Motor neuron (in vitro differentiated cells): ENCODE measurements at regions not wholly inside any gene's neighbourhood (a gene's known extent, or its start where the extent isn't known, plus 50 kb on each side); places are given as distances from the start of the nearest gene placed in this dataset.

Experiments
- ATAC-seq, 8 experiments: fragments of 200-7000 bp; cut with Tn5 transposase; replicated peaks in 6 of 8; 2 replicates each; pipeline ENCODE4 v1.8.0; 2021; ENCODE audit warnings: mild to moderate bottlenecking in 8 of 8, moderate library complexity in 8 of 8
- H3K27ac ChIP-seq, 2 donors: fragments of 250-450 bp; sonication (Bioruptor Pico); 2 replicates each; pipeline ENCODE4 v1.9.0; 2021; ENCODE audit warnings: antibody characterized with exemption in 2 of 2, mild to moderate bottlenecking in 2 of 2, moderate library complexity in 1 of 2
- H3K4me1 ChIP-seq, 2 donors: fragments of 250-450 bp; sonication (Bioruptor Pico); replicated peaks in 1 of 2; 2 replicates each; pipeline ENCODE4 v1.6.1; 2021; ENCODE audit warnings: antibody characterized with exemption in 2 of 2, mild to moderate bottlenecking in 2 of 2, moderate library complexity in 1 of 2
- H3K4me3 ChIP-seq, 5 donors: fragments of 250-450 bp; sonication (Bioruptor Pico); 2 replicates each; pipeline ENCODE4 v1.9.0; 2021; ENCODE audit warnings: antibody characterized with exemption in 5 of 5, mild to moderate bottlenecking in 5 of 5, moderate library complexity in 4 of 5
- WGBS, 10 experiments: fragments of 450-650 bp; shearing (Covaris generic); methylation state at CpG; one replicate each; pipeline ENCODE4 v1.0.0; 2022; 5-methylcytosine and 5-hydroxymethylcytosine counted together
- in situ Hi-C, 9 experiments: fragments of 400-800 bp; cut with MboI; loops; one replicate each; pipeline ENCODE4 v1.15.0; 2021; ENCODE audit warnings: low sequenced_read_pairs in 9 of 9, low pct_unique_long_range_greater_than_20kb in 2 of 9; ENCODE audit not compliant: unreplicated experiment in 9 of 9

- Histone ChIP-seq H3K4me1 (no peaks in the 10 kb centered on the region), H3K4me3 (no peak overlapping the region), H3K27ac (no peak overlapping the region)
- in situ Hi-C loops = no loop called here
- ATAC-seq = no peak
These were observed 124.9 kb upstream of the CYSLTR1 start for GRCh38 chrX:78452356-78452755.

- in situ Hi-C loops = no loop called here
- Histone ChIP-seq H3K4me3 (no peak overlapping the region), H3K27ac (no peak overlapping the region), H3K4me1 (no peaks in the 10 kb centered on the region)
- ATAC-seq = no peak
- 0 to 79% (median 31%) methylated on average over 1 to 2 of the region's 2 CpGs; no CpG with 5 or more reads in 6 of the 10 experiments for WGBS, 10 experiments
These were observed 110.2 kb upstream of the CYSLTR1 start for GRCh38 chrX:78437621-78438020.

- no peak for ATAC-seq
- 0 to 100% (median 40%) methylated on average over 1 to 3 of the region's 3 CpGs; no CpG with 5 or more reads in 3 of the 10 experiments for WGBS, 10 experiments
- Histone ChIP-seq H3K4me1 (no peaks in the 10 kb centered on the region), H3K27ac (no peak overlapping the region), H3K4me3 (no peak overlapping the region)
- in situ Hi-C loops = no loop called here
These were observed 101.8 kb upstream of the CYSLTR1 start for GRCh38 chrX:78429172-78429571.

- Histone ChIP-seq H3K4me3 (no peak overlapping the region), H3K4me1 (no peaks in the 10 kb centered on the region), H3K27ac (no peak overlapping the region)
- in situ Hi-C loops = no loop called here
- no peak for ATAC-seq
- 0 to 80% (median 0%) methylated on average over 1 to 2 of the region's 2 CpGs; no CpG with 5 or more reads in 4 of the 10 experiments for WGBS, 10 experiments
These were observed 61.3 kb upstream of the CYSLTR1 start for GRCh38 chrX:78388663-78389062.

GRCh38 chrX:78387364-78387763 lies 60.0 kb upstream of the CYSLTR1 start:
- in situ Hi-C loops = no loop called here
- no peak overlapping the region for H3K4me3 ChIP-seq
- ATAC-seq = no peak
- H3K27ac ChIP-seq = no peak overlapping the region
- H3K4me1 ChIP-seq = no peaks in the 10 kb centered on the region

GRCh38 chrX:78384486-78384885 lies 57.1 kb upstream of the CYSLTR1 start:
- in situ Hi-C loops = no loop called here
- no peak for ATAC-seq
- no peak overlapping the region for H3K4me3 ChIP-seq
- H3K4me1 ChIP-seq = no peaks in the 10 kb centered on the region
- no peak overlapping the region for H3K27ac ChIP-seq

GRCh38 chrX:78383594-78383993 lies 56.2 kb upstream of the CYSLTR1 start:
- in situ Hi-C loops = no loop called here
- 10 to 70% methylated on average over 2 of the region's 3 CpGs; no CpG with 5 or more reads in 8 of the 10 experiments for WGBS, 10 experiments
- ATAC-seq = no peak

GRCh38 chrX:78378476-78379115 lies 51.2 kb upstream of the CYSLTR1 start:
- in situ Hi-C loops = no loop called here
- WGBS, 10 experiments = 0 to 93% (median 46%) methylated on average over 2 of the region's 2 CpGs; no CpG with 5 or more reads in 3 of the 10 experiments

More at GRCh38 chrX:78383594-78383993, 56.2 kb upstream of the CYSLTR1 start:
- Histone ChIP-seq H3K4me3 (no peak overlapping the region), H3K4me1 (no peaks in the 10 kb centered on the region), H3K27ac (no peak overlapping the region)

More at GRCh38 chrX:78378476-78379115, 51.2 kb upstream of the CYSLTR1 start:
- H3K27ac ChIP-seq = no peak overlapping the region
- no peaks in the 10 kb centered on the region for H3K4me1 ChIP-seq
- no peak for ATAC-seq
- H3K4me3 ChIP-seq = no peak overlapping the region
